ENCODE measurements at regions not wholly inside any gene's neighbourhood (a gene's known extent, or its start where the extent isn't known, plus 50 kb on each side); places are given as distances from the start of the nearest gene placed in this dataset.

DNA sequence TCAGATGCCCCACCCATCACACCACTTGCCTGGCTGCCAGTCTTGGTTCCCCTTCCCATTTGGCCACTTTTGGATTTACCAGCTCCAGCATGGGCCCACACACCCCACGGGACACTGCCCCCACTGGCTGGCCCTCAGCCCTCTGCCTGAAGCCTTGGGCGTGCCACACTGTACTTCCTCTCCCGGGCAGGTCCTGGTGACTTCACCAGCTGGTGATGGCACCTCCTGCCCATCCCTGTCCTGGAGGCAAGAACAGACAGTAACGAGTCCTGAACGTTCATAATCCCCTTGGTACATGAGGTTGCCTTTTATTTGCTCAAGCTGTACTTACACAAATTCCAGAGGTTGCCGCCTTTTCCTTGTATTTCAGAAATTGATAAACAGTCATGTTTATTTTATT is 81.1 kb downstream of the TMEM17 start:
- H3K4me3 Mint-ChIP-seq, result no peak overlapping the region
- H3K4me1 Mint-ChIP-seq, result peaks cover 2% of the 10 kb centered on the region
- H3K9ac ChIP-seq (ENCODE audit: insufficient read depth, low read length, poor library complexity, severe bottlenecking), result no peak overlapping the region
- no peak overlapping the region for H3K4me2 ChIP-seq (replicated peaks; ENCODE audit: extremely low read depth, low read length, poor library complexity, severe bottlenecking)
- no peak overlapping the region for H3K27ac Mint-ChIP-seq
- H3K9me3 ChIP-seq (replicated peaks in 1 of 2; ENCODE audit: control insufficient read depth in 1 of 2, insufficient read depth in 1 of 2, low read length in 2 of 2), result no peaks in the 10 kb centered on the region
- H2AFZ ChIP-seq (ENCODE audit: insufficient read depth, low read depth, low read length, poor library complexity, severe bottlenecking), result no peak overlapping the region
- intact Hi-C loops (cut with micrococcal nuclease), result no loop called here
- no peaks in the 10 kb centered on the region for H3K27me3 ChIP-seq (ENCODE audit: control insufficient read depth in 2 of 2, insufficient read depth in 2 of 2, low read length in 2 of 2)
- TF ChIP-seq, protein P1, sequence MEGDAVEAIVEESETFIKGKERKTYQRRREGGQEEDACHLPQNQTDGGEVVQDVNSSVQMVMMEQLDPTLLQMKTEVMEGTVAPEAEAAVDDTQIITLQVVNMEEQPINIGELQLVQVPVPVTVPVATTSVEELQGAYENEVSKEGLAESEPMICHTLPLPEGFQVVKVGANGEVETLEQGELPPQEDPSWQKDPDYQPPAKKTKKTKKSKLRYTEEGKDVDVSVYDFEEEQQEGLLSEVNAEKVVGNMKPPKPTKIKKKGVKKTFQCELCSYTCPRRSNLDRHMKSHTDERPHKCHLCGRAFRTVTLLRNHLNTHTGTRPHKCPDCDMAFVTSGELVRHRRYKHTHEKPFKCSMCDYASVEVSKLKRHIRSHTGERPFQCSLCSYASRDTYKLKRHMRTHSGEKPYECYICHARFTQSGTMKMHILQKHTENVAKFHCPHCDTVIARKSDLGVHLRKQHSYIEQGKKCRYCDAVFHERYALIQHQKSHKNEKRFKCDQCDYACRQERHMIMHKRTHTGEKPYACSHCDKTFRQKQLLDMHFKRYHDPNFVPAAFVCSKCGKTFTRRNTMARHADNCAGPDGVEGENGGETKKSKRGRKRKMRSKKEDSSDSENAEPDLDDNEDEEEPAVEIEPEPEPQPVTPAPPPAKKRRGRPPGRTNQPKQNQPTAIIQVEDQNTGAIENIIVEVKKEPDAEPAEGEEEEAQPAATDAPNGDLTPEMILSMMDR (IDR thresholded peaks at IDR 0.05), result no peak
- DNase-seq, result no peak
- H3K36me3 Mint-ChIP-seq, result no peaks in the 10 kb centered on the region
- no peaks in the 10 kb centered on the region for H4K20me1 ChIP-seq (ENCODE audit: insufficient read depth, low read length)
- WGBS (ENCODE audit: insufficient coverage), result 56% methylated on average over 3 of the region's 6 CpGs
- H3K36me3 ChIP-seq (replicated peaks in 1 of 2; ENCODE audit: control insufficient read depth in 1 of 2, insufficient read depth in 2 of 2, low read length in 2 of 2), result no peaks in the 10 kb centered on the region
- H3K27me3 Mint-ChIP-seq (ENCODE audit: low read depth in 3 of 3), result peaks cover 0 to 2% (median 0%) of the 10 kb centered on the region in 3 donors
- H3K79me2 ChIP-seq (ENCODE audit: insufficient read depth, low read length), result no peaks in the 10 kb centered on the region
- H3K4me3 ChIP-seq (replicated peaks in 1 of 3; ENCODE audit: low read depth in 2 of 3, low read length in 3 of 3), result no peak overlapping the region
- H3K27ac ChIP-seq (ENCODE audit: low read depth in 1 of 2, low read length in 2 of 2), result no peak overlapping the region
- peaks cover 0 to 3% (median 0%) of the 10 kb centered on the region in 7 donors for H3K9me3 Mint-ChIP-seq
- no peaks in the 10 kb centered on the region for H3K4me1 ChIP-seq (ENCODE audit: control insufficient read depth in 1 of 2, insufficient read depth in 2 of 2, low read length in 2 of 2)

GRCh38 chr2:62423883-62424458 is 82.0 kb downstream of the TMEM17 start:
- intact Hi-C loops (cut with micrococcal nuclease), result no loop called here
- WGBS (ENCODE audit: insufficient coverage), result 100% methylated on average over 3 of the region's 3 CpGs

More at GRCh38 chr2:62423883-62424458, 82.0 kb downstream of the TMEM17 start:
- no peaks in the 10 kb centered on the region for H3K9me3 ChIP-seq (replicated peaks in 1 of 2; ENCODE audit: control insufficient read depth in 1 of 2, insufficient read depth in 1 of 2, low read length in 2 of 2)
- no peaks in the 10 kb centered on the region for H3K36me3 Mint-ChIP-seq
- no peak overlapping the region for H3K4me2 ChIP-seq (replicated peaks; ENCODE audit: extremely low read depth, low read length, poor library complexity, severe bottlenecking)
- no peak for DNase-seq
- H3K27me3 ChIP-seq (ENCODE audit: control insufficient read depth in 2 of 2, insufficient read depth in 2 of 2, low read length in 2 of 2), result no peaks in the 10 kb centered on the region
- H4K20me1 ChIP-seq (ENCODE audit: insufficient read depth, low read length), result no peaks in the 10 kb centered on the region
- H2AFZ ChIP-seq (ENCODE audit: insufficient read depth, low read depth, low read length, poor library complexity, severe bottlenecking), result no peak overlapping the region
- peaks cover 0 to 2% (median 0%) of the 10 kb centered on the region in 3 donors for H3K27me3 Mint-ChIP-seq (ENCODE audit: low read depth in 3 of 3)
- H3K9me3 Mint-ChIP-seq, result peaks cover 0 to 8% (median 3%) of the 10 kb centered on the region in 7 donors
- H3K4me1 ChIP-seq (ENCODE audit: control insufficient read depth in 1 of 2, insufficient read depth in 2 of 2, low read length in 2 of 2), result no peaks in the 10 kb centered on the region
- H3K4me3 ChIP-seq (replicated peaks in 1 of 3; ENCODE audit: low read depth in 2 of 3, low read length in 3 of 3), result no peak overlapping the region
- H3K27ac Mint-ChIP-seq, result no peak overlapping the region
- no peak overlapping the region for H3K27ac ChIP-seq (ENCODE audit: low read depth in 1 of 2, low read length in 2 of 2)
- peaks cover 2% of the 10 kb centered on the region for H3K4me1 Mint-ChIP-seq
- no peak overlapping the region for H3K9ac ChIP-seq (ENCODE audit: insufficient read depth, low read length, poor library complexity, severe bottlenecking)
- no peaks in the 10 kb centered on the region for H3K79me2 ChIP-seq (ENCODE audit: insufficient read depth, low read length)
- H3K4me3 Mint-ChIP-seq, result no peak overlapping the region
- TF ChIP-seq, protein P1 (IDR thresholded peaks at IDR 0.05), result no peak
- H3K36me3 ChIP-seq (replicated peaks in 1 of 2; ENCODE audit: control insufficient read depth in 1 of 2, insufficient read depth in 2 of 2, low read length in 2 of 2), result no peaks in the 10 kb centered on the region

Data from CD14-positive monocyte (primary cell).